ENCODE measurements at regions not wholly inside any gene's neighbourhood (a gene's known extent, or its start where the extent isn't known, plus 50 kb on each side); places are given as distances from the start of the nearest gene placed in this dataset.
"Not testable (repeated sequence)": the region's sequence is repeated elsewhere in the genome, so short reads cannot be mapped to it uniquely, and the experiment has no call there.

DNA sequence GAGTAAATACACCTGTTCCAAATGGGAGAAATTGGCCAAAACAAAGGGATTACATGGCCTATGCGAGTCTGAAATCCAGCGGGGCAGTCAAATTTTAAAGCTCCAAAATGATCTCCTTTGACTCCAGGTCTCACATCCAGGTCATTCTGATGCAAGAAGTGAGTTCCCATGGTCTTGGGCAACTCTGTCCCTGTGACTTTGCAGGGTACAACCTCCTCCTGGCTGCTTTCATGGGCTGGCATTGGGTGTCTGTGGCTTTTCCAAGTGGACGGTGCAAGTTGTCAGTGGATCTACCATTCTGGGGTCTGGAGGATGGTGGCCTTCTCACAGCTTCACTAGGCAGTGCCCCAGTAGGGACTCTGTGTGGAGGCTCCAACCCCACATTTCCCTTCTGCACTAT lies 144.3 kb upstream of the BARHL2 start:
- TF ChIP-seq CTCF, POLR2A (IDR thresholded peaks at IDR 0.05): not testable (repeated sequence)
